Renal cortical epithelial cell (primary cell): ENCODE measurements at regions not wholly inside any gene's neighbourhood (a gene's known extent, or its start where the extent isn't known, plus 50 kb on each side); places are given as distances from the start of the nearest gene placed in this dataset.

Source experiments
- DNase-seq: peaks from one replicate; pipeline ENCODE4 v3.0.0-alpha.2; 2011; ENCODE audit warnings: low read depth

DNA sequence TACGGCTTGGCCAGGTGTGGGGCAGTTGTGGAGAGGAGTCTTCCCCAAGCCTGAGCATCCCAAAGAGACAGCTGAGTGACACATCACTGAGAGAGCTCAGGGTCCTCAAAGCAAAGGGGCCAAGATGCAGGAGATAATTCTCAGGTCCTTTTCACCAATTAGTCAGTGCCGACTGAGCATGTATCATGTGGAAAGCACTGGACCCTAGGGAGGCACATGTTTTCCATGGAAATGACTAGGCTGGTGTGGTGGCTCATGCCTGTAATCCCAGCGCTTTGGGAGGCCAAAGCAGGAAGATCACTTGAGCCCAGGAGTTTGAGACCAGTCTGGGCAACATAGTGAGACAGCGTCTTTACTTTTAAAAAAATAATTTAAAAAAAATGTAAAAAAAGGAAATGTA lies 67.3 kb upstream of the PRPS1 start:
- no peak for DNase-seq

DNA sequence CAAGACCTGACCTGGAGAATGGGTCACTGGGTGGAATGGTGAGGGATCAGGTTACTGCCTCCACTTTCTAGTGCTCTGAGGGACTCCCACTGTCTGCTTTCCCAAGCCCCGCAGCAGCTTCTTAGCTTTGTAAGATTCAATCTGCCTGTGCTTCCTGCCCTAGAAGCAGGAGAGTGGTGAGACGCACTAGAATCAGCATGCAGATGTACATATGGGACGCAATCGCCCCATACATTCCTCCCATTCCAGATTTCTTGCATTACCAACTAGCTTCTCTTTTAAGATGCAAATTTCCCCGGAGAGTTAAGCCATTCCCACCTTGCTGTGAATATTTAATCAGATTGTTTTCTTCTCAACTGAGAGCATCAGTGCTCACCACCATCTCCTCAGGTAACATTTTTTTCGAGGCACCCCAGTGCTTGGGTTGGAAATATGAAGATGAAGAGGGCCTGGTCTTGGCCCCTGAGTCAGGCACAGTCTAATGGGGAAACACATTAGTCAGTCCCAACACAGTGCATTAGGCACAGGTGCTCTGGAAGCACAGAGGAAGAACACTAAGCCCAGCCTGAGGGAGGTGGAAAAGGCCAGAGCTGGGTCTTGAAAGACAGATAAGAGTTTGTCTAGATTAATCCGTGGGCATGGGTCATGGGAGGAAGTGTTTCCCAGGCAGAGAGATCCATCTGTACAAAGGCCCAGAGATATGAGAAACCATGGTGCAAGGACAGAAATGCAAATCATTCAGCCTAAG lies 66.7 kb upstream of the PRPS1 start:
- no peak for DNase-seq

DNA sequence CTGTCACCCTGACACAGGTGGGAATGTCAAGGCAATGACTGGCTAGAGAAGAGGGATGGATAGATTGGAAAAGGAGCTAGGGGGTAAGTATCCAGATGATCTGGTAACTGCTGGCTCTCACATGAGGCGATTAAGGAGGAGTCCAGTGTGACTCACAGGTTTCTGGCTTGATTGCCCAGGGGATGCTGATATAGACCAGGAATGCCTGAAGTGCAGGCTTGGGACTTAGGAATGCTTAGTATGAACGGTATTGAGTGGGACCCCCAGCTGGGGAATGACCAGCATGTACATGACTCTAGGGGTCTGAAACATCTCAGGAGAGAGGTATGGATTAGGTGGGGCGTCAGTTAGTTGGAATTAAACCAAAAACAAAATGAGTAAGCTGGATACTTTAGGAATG lies 65.8 kb upstream of the PRPS1 start:
- DNase-seq = peak; percentile 87

- DNase-seq = no peak
These were observed 64.5 kb upstream of the PRPS1 start for GRCh38 chrX:107563824-107564223.

- peak; percentile 37 for DNase-seq
These were observed 63.3 kb upstream of the PRPS1 start for GRCh38 chrX:107565015-107565414.

DNA sequence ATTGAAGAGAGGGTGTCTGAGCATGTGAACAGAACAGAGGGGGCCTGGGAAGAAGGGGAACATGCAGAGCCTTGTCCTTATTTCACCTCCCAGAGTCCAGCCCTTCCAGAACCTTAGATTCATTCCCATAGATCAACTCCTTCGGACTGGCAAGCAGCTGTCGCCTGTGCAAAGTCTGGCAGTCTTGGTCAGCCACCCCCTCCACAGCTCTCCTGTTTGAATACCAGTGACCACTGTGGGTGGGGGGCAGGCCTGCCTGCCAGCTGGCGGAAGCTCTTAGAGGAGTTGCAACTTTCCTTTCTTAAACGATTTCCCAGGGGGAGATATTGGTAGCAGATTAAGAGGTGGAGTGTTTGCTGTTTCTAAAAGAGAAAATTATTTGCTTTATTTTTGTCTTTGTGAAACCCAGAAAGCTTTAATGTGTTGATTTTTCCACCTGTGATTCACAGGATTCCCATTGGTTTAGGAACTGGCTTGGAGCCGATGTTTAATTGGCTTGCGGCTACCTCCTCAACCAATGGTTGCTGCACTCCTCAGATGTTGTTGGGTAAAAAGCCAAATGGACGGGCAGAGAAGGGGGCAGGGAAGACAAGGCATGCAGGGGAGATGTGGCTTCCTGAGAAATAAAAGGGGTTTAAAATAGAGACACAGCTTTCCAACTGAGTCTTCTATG lies 62.2 kb upstream of the PRPS1 start:
- peak; percentile 78 for DNase-seq

DNA sequence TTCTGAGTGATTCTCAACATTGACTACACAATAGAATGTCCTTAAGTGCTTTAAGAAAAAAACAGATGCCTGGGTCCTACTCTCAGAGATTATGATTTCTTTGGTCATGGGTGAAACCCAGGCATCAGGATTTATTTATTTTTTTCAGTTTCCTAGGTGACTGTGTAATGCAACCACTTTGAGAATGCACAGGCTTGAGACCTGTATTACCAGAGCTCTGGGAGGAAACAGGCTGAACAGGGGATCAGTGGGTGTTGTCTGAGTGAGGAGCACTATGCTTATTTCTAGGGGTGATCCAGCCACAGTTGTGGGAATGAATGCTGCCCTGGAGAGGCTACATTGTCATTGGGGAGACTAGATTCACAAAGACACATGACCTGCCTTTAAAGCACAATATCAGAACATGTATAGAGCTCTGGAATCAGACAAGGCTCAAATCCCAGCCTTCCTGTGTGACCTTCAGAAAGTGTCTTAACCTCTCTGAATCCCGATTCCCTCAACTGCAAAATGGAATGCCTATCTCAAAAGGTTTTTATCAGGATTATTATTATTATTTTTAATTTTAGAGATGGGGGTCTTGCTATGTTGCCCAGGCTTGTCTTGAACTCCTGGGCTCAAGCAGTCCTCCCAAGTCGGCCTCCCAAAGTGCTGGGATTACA lies 61.6 kb upstream of the PRPS1 start:
- peak; percentile 61 for DNase-seq

- no peak for DNase-seq
These were observed 60.9 kb upstream of the PRPS1 start for GRCh38 chrX:107567370-107567769.

DNA sequence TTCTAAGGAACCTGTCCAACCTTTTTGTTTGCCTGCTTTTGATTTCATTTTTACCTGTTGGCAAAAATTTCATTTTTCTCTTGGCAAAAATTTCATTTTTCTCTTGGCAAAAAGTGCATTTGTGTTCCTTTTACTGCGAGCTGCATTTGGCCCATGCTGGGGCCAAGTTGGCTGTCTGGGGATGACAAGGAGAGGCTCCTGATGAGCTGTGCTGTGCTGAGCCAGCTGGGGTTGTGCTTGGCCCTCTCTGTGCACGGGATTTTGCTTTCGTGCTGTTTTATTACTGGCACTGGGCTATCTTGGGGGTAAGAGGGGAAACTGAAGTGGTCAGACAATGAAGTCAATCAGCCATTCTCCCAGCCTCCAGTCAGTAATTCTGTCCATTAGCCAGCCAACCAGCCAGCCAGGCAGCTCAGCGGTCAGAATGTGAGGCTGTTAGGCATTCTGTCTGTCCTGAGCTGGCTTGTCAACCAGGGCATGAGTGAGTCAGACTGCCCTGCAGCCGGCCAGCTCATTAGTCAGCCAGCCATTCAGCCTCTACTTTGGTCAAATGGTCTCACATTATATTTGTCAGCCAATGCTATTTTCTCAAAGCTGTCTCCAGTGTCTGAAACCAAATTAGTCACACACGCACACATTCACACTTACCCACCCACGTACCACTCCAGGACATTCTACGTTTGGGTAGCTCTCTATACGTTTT lies 56.9 kb upstream of the PRPS1 start:
- peak; percentile 96 for DNase-seq

DNA sequence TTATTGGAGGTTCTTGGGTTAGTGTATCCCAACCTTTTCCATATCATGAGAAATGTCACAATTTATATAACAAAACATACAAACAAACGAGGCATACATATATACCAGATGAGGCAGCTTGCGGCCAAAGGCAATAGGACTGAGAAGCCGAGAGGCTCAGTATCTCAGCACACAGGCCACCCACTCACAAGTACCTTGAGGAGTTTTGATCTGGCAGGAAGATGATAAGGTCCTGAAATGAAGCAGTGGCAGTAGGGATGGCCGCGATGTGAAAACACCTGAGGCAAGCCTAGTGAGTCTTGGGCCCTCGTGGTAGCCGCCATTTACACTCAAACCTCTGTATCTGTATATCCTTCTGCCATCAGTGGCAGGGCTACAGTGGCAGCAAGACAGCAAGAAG lies 55.3 kb upstream of the PRPS1 start:
- no peak for DNase-seq

- peak; percentile 78 for DNase-seq
These were observed 54.1 kb upstream of the PRPS1 start for GRCh38 chrX:107574054-107574683.

- DNase-seq = peak; percentile 57
These were observed 53.6 kb upstream of the PRPS1 start for GRCh38 chrX:107574711-107575110.

DNA sequence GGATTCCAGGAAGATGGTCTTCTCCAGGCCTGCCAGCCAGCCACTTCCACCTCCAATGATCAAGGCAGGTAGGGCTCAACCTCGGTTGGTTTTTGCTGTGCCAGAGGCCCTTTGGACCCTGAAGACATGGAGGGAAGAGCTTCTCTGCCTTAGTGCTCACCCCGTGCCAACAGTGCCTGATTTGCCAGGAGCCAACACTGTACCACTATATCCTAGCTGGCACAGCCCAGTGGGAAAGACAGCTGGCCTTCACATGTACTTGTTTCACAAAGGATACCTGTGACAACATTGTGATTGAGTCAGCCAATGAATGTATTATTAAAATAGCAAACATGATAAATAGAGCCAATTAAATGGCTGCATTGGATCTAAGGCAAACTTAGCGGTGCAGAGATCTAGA lies 51.9 kb upstream of the PRPS1 start:
- no peak for DNase-seq

DNA sequence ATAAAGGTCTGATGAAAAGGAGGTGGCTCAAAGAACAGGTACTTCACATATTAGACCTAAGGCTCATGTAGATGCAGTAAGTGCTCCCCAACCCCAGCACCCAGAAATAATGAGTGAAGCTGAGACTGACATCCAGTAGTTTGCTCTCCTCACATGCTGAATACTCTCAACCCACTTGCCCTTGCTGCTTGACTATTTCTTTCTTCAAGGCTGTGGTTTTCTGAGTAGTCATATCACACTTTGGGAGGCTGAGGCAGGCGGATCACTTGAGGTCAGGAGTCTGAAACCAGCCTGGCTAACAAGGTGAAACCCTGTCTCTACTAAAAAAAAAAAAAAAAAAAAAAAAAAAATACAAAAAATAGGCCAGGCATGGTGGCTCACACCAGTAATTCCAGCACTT lies 51.5 kb upstream of the PRPS1 start:
- no peak for DNase-seq

DNA sequence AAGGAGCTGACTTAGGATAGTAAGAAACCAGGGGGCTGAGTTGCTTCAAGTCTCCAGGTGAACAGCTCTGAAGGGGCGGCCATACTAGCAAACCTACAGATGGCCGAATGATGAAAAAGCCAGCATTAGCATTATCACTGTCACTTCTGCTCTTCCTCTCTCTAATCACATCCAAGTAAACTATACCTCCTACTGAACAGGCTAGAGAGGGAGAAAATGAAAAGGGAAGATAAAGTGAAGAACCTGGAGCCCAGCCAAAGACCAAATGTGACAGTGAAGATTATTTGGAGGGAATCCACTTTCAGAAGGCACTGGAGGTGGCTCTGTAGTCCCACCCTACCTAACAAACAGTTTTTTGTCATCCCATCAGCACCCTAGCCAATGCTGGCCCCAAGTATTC lies 50.4 kb upstream of the PRPS1 start:
- no peak for DNase-seq
